HG03135 (cell line): ENCODE measurements at regions not wholly inside any gene's neighbourhood (a gene's known extent, or its start where the extent isn't known, plus 50 kb on each side); places are given as distances from the start of the nearest gene placed in this dataset.

Source experiments
- ATAC-seq: cut with Tn5 transposase; IDR thresholded peaks from one replicate; pipeline ENCODE4 v1.9.1; 2021; ENCODE audit warnings: mild to moderate bottlenecking, moderate library complexity; ENCODE audit not compliant: unreplicated experiment

DNA sequence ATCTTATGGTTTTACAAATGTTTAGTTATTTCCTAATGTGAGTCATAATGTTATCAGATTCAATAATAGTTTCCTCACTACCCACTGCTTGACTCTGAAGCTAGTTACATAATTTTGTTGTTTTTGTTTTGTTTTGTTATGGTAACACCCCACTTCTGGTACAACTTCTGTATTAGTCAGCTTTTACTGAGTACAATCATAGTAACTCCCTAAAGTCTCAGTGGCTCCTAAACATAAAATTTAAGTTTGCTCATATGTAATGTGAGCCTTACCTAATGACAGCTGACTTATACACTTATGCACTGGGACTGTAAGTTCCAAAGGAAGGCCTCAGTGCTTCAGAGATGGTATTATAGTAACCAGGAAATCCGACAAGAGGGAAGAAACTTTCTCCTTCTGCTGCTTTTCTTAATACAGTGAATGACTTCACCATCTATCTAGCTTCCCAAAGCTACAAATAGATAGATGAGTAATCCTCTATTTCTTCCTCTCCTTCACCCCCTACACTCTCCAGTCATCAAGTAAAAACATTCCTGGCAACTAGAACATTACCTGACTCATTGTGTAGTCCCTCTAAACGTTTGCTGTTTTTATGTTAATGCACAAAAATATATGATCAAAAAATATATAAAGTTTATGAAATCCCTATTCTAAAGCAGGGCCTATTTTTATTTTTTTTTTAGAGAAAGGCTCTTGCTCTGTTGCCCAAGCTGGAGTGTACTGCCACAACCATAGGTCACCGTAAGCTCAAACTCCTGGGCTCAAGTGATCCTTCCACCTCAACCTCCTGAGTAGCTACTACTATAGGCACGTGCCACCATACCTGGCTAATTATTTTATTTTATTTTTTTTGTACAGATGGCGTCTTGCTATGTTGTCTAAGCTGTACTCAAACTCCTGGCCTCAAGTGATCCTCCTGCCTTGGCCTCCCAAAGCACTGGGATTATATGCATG lies 563.0 kb downstream of the SOX6 start:
- no peak for ATAC-seq

GRCh38 chr11:15794361-15795150 lies 561.8 kb downstream of the SOX6 start:
- no peak for ATAC-seq

DNA sequence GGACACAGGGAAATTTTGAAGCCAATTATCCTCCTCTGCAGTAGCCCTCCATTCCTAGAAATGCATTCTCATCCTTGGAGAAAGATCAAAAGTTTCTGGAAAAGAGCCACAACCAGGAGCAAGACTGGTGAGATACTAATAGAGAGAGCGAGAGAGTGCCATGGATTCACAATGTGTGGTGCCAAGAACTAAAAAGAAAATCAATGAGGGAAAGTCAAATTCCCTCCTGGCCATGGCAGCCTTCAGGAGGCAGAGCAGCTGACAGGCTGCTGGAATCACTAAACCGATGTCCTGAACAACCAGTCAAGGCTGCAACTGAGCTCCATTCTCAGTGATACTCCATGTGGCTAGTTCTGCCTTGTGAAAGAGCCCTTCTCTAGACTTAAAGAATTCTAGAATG lies 561.0 kb downstream of the SOX6 start:
- ATAC-seq, result no peak

DNA sequence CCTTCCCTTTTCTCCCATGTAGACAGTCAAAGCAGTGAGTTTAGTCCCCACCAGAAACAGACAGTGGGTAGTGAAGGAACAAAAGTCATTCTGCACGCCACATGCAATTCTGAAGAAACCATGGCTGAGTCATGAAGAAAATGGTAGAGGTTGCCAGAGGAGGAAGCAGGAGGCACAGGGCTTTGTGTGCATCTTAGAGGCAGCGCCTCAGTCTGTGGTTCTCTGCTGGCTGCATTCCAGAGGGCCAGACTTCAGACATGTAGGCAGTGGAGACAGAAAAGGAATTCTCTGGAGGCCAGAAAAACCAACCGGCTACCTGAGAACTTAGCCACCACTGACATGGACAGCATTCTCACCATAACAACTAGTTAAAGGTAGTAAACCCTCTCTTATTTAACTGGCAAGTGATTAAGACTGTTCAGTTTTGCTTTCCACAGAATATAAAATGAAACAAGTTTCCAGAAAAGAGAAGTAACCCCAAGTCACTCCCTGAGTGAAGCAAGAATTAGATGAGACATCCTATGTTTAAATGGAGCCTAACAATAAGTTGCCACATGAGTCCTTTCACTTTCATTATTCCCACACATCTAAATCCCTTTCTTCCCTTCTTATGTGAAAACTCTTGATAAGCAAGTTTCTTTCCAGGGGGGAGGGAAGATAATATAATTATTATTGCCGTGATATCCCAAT lies 556.1 kb downstream of the SOX6 start:
- no peak for ATAC-seq

DNA sequence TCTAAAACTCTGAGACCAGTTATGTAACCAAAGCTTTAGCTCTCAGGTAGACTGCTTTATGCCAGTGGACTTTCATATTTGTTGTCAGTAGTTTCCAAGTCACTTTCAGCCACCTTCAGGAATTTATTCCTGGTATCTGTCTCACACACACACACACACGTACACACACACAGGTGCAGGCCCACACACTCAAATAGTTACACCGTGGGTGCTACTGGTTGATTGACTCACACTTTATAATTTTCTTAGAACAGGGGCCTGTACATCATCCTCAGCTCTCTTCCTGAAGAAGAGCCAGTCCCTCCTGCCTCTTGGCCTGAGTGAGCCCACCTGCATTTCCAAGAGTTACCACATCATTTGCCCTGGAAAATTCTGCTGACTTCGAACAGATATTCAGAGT lies 555.2 kb downstream of the SOX6 start:
- ATAC-seq, result no peak

- no peak for ATAC-seq
Observed at GRCh38 chr11:15801616-15802015, 554.7 kb downstream of the SOX6 start.

GRCh38 chr11:15805726-15806125 lies 550.6 kb downstream of the SOX6 start:
- ATAC-seq, result no peak

DNA sequence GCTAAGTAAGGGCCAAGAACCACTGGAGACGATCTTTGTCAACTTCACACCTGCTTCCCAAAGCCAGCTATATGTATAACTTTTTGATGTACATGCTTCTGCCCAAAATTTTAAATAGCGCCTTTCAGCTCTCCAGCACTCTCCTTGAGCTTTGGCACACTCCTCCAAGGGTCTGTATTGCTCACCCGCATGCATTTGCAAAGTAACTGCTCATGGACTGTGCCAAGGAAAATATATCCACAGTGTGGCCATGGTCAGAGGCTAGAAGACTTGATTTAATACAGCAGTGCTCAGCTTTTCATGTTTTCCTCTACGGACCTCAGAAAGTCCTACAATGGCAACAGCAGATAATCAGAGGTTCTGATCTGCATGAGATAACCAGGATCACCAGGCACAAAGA lies 550.1 kb downstream of the SOX6 start:
- no peak for ATAC-seq

- ATAC-seq, result no peak
Observed at GRCh38 chr11:15807827-15808226, 548.5 kb downstream of the SOX6 start.

GRCh38 chr11:15810082-15810481 lies 546.3 kb downstream of the SOX6 start:
- ATAC-seq, result no peak

DNA sequence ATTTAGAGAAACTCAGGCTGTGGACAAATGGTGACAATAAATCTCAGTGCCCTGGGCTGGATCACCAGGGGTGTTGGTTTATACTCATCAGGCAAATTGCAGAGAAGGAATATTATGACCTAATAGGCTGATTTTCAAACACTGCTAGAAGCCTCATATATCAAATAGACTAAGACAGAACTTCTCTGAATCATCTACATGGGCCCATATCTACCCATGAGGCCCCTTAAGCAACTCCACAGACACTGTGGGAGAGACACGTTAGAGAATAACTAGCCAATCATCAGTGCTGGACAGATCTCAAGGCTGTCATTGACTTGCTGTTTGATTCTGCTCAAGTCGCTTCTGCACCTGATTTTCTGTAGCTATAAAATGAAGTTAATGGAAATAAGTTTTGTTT lies 545.8 kb downstream of the SOX6 start:
- no peak for ATAC-seq

- no peak for ATAC-seq
Observed at GRCh38 chr11:15815246-15816195, 540.8 kb downstream of the SOX6 start.

DNA sequence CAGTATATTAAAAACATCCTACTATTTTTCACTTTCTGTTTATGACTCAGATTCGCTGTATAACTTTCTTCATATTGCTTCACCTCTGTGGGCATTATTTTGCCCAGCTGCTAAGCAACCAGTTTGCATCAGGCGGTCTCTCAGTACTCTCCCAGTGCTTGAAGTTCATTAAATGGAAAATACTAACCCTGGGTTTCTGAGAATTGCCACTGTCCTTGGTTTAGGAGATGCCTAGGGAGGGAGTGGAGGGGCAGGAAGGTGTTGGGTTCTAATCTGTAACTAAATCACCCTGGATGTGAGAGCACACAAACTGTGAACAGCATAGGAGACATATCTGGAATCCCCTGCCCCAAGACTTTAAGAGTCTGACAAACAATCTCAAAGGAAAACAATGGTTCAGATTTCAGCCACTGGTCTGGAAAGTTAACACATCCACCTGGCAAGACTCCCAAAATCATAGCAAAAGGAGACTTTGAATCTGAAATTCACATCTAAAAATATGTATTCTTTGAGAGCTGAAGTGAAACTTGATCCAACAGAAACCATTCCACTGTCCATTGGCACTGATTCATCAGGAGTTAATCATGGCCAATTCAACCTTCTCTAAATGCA lies 540.0 kb downstream of the SOX6 start:
- no peak for ATAC-seq

DNA sequence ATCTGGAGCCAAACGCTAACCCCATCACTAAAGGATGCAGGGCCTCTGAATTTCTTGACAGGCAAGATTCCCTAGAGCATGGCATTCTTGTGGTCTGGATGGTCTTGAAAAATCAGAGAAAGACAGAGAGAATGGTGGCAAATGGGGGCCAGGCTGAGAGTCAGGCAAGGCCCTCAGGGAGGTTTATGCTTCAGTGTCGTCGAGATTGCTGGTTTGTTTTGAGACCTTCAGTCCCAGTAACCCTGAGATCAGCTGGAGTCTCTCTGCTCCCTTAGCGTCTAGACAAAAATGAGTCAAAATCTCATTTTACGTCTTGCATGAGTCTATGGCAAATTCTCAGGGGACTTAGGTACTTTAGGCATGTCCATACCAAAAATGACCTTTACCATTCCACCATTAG lies 539.3 kb downstream of the SOX6 start:
- no peak for ATAC-seq

GRCh38 chr11:15818132-15818842 lies 538.1 kb downstream of the SOX6 start:
- no peak for ATAC-seq

DNA sequence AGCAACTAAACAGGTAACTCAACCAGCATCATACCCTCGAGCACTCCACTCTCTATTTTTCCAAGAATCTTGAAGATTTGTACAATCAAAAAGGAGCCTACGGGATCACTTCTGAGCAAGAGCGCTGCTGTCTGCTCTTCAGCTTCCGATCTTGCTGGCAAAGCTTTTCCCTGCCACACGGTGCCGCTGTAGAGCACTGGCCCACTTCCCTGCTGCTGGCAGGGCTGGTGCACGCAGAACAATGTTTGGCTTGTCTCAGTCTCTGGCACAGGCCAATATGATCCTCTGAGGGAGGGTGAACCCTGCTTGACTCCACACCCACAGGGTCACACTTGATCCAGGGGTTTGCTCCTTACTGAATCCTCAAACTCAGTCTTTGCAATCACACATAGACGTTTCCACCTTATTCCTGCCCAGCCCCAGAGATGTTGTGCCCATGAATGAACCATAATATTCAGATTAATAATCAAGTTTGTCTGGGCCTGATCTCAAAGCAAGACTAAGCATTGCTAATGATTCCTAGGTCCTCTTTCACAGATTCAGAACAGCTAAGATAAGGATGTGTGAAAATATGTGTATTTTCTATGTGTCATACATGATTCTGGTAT lies 536.6 kb downstream of the SOX6 start:
- no peak for ATAC-seq

- no peak for ATAC-seq
Observed at GRCh38 chr11:15821451-15821850, 534.9 kb downstream of the SOX6 start.

DNA sequence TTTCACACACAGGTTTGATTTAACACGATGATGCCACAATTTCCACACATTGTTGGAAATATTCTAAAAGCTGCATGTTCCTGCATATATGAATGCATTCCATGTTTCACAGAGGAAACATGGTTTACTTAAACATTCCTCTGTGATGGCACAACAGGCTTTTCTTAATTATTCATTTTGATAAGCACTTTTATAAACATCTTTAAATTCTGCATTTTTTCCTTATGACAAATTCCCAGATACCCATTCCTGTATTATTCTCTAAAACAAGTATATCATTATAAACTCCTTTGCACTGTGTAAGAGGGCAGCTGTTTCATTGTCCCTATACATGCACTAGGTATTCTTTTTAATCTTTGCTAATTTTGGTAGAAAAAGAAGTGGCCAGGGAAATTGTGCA lies 532.3 kb downstream of the SOX6 start:
- ATAC-seq, result no peak
